ENCODE measurements at regions not wholly inside any gene's neighbourhood (a gene's known extent, or its start where the extent isn't known, plus 50 kb on each side); places are given as distances from the start of the nearest gene placed in this dataset.

DNA sequence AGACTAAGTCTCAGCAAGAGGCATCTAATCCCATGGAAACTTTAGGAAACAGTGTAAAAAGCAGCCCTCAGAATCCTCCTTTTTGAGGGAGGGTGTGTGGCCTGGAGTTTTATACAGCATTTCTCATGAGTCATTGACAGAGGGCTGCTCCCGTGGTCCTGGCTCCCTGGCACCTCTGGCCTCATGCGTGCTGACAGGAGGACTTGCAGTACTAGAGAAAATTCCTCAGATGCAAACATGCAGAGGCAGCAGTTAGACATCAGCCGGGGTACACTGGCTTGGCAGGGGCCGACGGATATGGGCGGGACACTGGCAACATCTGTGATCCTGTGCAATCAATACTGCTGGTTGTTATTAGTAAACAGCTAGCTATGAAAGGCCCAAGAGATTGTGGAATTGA lies 925.1 kb upstream of the CELF2 start:
- Histone ChIP-seq H3K4me1 (ENCODE audit: control insufficient read depth, extremely low read depth, insufficient read depth, low read length) (no peaks in the 10 kb centered on the region), H3K9ac (ENCODE audit: control insufficient read depth, extremely low read depth, insufficient read depth, low read length) (no peak overlapping the region), H4K20me1 (ENCODE audit: control insufficient read depth, extremely low read depth, insufficient read depth, low read length) (no peaks in the 10 kb centered on the region), H3K4me3 (ENCODE audit: control insufficient read depth in 2 of 3, extremely low read depth in 1 of 3, insufficient read depth in 2 of 3, low read depth in 1 of 3, low read length in 3 of 3) (no peak overlapping the region), H3K27ac (ENCODE audit: control insufficient read depth, insufficient read depth, low read length) (no peak overlapping the region), H3K27me3 (ENCODE audit: control insufficient read depth, extremely low read depth, insufficient read depth, low read length) (no peaks in the 10 kb centered on the region), H3K9me3 (ENCODE audit: control insufficient read depth, low read depth, low read length) (peaks cover 6% of the 10 kb centered on the region), H3K36me3 (ENCODE audit: control insufficient read depth in 2 of 2, extremely low read depth in 1 of 2, insufficient read depth in 2 of 2, low read length in 2 of 2) (no peaks in the 10 kb centered on the region), H2AFZ (ENCODE audit: control insufficient read depth, low read length) (no peak overlapping the region), H3K4me2 (ENCODE audit: control insufficient read depth, extremely low read depth, insufficient read depth, low read depth, low read length) (no peak overlapping the region), H3K79me2 (ENCODE audit: control insufficient read depth, insufficient read depth, low read length) (no peaks in the 10 kb centered on the region), H3K9me1 (ENCODE audit: control insufficient read depth, extremely low read depth, insufficient read depth, low read length) (no peaks in the 10 kb centered on the region)
- FAIRE-seq (no peak), DNase-seq (ENCODE audit: low read depth, low spot score) (no peak)
- TF ChIP-seq CTCF (optimal IDR thresholded peaks at IDR 0.05 in 1 of 3, IDR thresholded peaks at IDR 0.05 in 1 of 3, conservative IDR thresholded peaks at IDR 0.05 in 1 of 3; ENCODE audit: extremely low read depth in 1 of 3, insufficient read depth in 2 of 3, low read length in 3 of 3) (no peak), EZH2 (IDR thresholded peaks at IDR 0.05; ENCODE audit: low read length) (no peak)
- dilution Hi-C loops (cut with MboI; ENCODE audit: extremely low pct_ligation_motif_present, low sequenced_read_pairs): no loop called here

DNA sequence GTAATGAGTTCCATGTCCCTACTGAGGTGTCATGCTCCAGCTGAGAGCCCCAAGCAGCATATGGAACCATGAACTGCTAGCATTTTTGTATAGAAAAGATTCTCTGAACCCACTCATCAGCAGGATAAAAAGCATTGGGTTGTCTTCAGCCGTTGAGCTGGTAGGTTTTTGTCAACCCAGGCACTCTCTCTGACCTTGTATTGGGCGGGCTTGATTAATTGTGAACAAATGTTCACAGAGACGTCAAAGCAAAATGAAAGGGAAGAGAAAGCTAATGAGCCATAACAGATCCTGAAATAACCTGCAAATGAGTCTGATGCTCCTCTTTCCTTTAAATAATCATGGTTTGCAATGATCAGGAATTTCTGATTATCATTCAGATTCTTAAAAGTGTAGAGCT lies 924.7 kb upstream of the CELF2 start:
- Histone ChIP-seq H2AFZ (ENCODE audit: control insufficient read depth, low read length) (no peak overlapping the region), H3K27ac (ENCODE audit: control insufficient read depth, insufficient read depth, low read length) (no peak overlapping the region), H3K4me2 (ENCODE audit: control insufficient read depth, extremely low read depth, insufficient read depth, low read depth, low read length) (no peak overlapping the region), H3K9me1 (ENCODE audit: control insufficient read depth, extremely low read depth, insufficient read depth, low read length) (no peaks in the 10 kb centered on the region), H3K36me3 (ENCODE audit: control insufficient read depth in 2 of 2, extremely low read depth in 1 of 2, insufficient read depth in 2 of 2, low read length in 2 of 2) (no peaks in the 10 kb centered on the region), H3K4me1 (ENCODE audit: control insufficient read depth, extremely low read depth, insufficient read depth, low read length) (no peaks in the 10 kb centered on the region), H3K9me3 (ENCODE audit: control insufficient read depth, low read depth, low read length) (peaks cover 4% of the 10 kb centered on the region), H3K9ac (ENCODE audit: control insufficient read depth, extremely low read depth, insufficient read depth, low read length) (no peak overlapping the region), H3K4me3 (ENCODE audit: control insufficient read depth in 2 of 3, extremely low read depth in 1 of 3, insufficient read depth in 2 of 3, low read depth in 1 of 3, low read length in 3 of 3) (no peak overlapping the region), H4K20me1 (ENCODE audit: control insufficient read depth, extremely low read depth, insufficient read depth, low read length) (no peaks in the 10 kb centered on the region), H3K27me3 (ENCODE audit: control insufficient read depth, extremely low read depth, insufficient read depth, low read length) (no peaks in the 10 kb centered on the region), H3K79me2 (ENCODE audit: control insufficient read depth, insufficient read depth, low read length) (no peaks in the 10 kb centered on the region)
- dilution Hi-C loops (cut with MboI; ENCODE audit: extremely low pct_ligation_motif_present, low sequenced_read_pairs): no loop called here
- no peak for TF ChIP-seq CTCF (optimal IDR thresholded peaks at IDR 0.05 in 1 of 3, IDR thresholded peaks at IDR 0.05 in 1 of 3, conservative IDR thresholded peaks at IDR 0.05 in 1 of 3; ENCODE audit: extremely low read depth in 1 of 3, insufficient read depth in 2 of 3, low read length in 3 of 3)
- TF ChIP-seq EZH2 (IDR thresholded peaks at IDR 0.05; ENCODE audit: low read length): no peak
- no peak for DNase-seq (ENCODE audit: low read depth, low spot score)
- FAIRE-seq: no peak
